NCI-H1092 treated with DMSO at 0.1 percent for 48 hours (cell line): ENCODE measurements at regions not wholly inside any gene's neighbourhood (a gene's known extent, or its start where the extent isn't known, plus 50 kb on each side); places are given as distances from the start of the nearest gene placed in this dataset.

Source experiments
- DNase-seq: peaks from one replicate; lab custom pipeline; 2025; lab: John Stamatoyannopoulos, UW

DNA sequence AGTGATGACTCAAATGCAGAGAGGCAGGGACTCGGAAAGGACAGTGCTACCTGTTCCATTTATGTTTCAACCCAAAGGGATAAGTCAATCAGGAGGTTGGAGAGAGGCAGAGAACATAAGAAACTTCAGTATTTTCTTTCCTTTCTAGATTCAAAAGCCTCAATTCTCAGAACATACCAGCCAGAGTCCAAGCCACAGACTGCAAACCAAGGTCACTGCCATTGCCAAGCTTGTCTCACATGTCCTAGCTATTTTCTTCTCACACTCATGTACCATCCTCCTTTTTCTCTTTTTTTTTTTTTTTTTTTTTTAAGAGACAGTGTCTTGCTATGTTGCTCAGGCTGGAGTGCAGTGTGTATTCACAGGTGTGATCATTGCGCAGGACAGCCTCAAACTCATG is 111.7 kb upstream of the AKIP1 start:
- no peak for DNase-seq

- DNase-seq: no peak
Observed at GRCh38 chr11:8800520-8801110, 110.4 kb upstream of the AKIP1 start.

- no peak for DNase-seq
Observed at GRCh38 chr11:8801121-8801520, 109.9 kb upstream of the AKIP1 start.

DNA sequence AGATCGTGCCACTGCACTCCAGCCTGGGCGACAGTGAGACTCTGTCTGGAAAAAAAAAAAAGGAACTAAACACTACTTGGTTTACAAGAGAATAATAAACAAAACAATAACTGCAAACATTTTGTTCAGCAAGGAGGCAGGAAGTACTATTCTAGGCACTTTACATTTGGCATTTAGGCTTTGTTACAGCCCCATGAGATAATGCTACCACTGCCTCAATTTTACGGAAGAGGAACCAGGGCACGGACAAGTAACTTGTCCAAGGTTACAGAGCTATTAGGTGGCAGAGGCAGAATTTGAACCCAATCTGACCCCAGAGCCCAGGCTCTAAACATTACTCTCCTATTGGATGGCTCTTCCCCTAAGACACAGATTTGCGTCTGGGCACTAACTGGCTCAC is 108.7 kb upstream of the AKIP1 start:
- DNase-seq: no peak

DNA sequence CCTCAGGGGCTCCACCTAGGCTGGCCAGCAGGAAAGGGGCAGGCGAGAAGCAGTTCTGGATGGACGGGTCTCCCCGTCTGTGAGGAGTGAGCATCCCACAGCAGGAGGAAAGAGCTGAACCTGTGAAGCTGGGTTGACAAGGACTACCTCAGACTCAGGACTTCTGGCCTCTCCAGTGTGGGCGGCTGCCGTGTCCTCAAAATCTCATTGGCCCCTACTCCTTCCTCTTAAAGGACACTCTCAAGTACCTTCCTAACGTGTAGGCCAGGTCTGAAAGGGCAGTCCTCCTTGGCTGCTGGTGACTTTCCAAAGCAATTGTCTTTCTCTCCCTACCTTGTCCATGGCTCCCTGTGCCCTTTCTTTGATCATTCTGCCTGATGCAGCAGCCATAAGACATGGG is 107.0 kb upstream of the AKIP1 start:
- no peak for DNase-seq

GRCh38 chr11:8805296-8805695 is 105.7 kb upstream of the AKIP1 start:
- DNase-seq: no peak

- DNase-seq: no peak
Observed at GRCh38 chr11:8806974-8807373, 104.0 kb upstream of the AKIP1 start.

DNA sequence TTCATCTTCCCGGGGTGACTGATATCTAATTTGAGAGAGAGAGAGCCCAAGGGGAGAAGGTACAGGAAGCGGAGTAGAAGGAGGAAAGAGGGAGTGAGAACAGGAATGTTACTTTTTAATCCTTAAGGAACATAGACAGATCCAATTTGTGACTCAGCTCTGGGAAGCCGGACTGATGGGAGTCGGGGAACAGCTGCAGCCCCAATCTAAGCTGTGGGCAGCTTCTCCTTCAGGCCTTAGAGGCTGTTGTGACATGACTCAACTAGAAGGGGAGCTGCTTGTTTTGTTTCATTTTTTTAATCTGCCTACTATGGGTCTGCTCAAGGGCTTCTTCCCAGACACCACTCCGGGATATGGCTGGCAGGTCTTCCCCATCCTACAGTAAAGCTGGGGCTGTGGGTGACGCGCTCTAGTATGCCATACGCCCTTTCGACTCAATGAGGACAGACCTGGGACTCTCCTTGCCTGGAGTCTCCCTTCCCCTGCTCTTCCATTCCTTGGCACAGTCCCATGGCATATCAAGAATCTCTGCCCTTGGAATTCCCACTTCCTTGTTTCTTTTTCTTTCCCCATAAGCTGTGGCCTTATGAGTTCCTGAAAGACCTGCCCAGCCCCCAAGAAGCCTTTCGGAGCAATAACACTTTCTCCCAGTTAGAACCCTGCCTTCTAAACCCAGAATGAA is 103.3 kb upstream of the AKIP1 start:
- no peak for DNase-seq

- no peak for DNase-seq
Observed at GRCh38 chr11:8808226-8808585, 102.8 kb upstream of the AKIP1 start.

- DNase-seq: no peak
Observed at GRCh38 chr11:8809241-8809938, 101.6 kb upstream of the AKIP1 start.

- no peak for DNase-seq
Observed at GRCh38 chr11:8809939-8810539, 101.0 kb upstream of the AKIP1 start.

DNA sequence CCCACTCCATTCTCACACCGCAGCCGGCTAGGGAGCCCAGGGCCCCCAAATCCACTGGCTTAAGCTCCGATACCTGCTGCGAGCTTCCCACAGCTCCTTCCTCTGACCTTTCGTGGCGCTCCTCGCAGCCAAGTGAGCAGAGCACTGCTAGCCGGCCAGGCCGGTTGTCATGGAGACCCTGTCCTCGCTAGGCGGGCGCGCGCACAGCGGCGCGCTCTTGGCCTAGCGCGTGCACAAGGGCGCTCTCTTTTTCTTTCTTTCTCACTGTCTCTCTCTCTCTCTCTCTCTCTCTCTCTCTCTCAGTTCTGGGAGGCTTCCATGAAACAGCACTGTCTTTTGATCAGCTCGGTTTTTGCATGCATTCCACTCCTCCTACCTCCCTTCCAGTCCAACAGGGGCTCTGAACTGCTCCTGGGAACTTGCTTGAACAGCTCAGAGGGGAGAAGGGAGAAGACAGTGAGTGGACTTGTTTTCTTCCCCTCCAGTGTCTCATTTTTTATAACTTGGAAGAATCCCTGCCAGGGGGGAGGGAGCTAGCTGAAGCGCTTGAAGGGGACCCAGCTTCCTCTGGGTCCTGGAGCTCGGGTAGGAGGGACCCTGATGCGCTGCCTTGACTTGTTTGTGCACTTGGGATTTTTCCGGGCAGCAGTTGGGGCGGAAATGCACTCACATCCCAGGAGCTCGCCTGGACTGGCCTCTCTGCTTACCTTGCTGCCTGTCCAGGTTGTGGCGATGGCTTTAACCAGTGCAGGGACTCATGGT is 100.3 kb upstream of the AKIP1 start:
- peak; percentile 84 for DNase-seq

GRCh38 chr11:8811571-8811970 is 99.4 kb upstream of the AKIP1 start:
- DNase-seq: no peak

DNA sequence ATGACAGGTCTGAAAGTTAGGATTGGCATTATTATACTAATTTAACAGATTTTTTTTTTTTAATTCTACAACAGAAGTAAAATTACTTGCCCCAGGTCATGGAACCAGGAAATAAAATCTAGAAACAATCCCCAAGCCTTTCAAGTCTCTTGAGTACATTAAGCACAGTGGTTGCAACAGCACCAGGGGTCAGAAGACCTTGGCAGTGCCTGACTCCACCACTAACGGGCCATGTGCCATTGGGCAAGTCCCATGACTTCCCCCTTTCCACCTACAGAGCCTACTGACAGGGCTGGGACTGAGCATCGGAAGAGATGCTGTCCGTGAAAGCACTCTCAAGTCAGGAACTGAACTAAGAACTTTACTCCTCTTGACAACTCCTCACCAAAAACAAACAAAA is 98.6 kb upstream of the AKIP1 start:
- no peak for DNase-seq

DNA sequence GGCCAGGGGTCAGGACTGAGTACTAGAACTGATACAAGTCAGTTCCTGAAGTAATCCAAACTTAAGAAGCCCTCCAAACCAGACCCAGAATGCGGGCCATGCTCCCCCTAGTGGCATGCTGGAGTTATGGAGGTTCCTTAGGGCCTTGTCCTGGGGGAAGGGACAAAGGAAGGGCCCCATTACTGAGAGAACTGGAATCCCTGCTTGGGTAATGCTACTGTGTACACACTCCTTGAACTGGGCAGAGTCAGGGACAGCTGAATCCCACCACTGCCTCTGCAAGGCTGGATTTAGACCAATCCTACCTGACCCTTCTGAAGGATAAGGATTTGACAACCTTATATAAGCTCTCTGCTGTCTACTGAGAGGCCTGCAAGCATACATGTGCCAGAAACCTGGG is 97.3 kb upstream of the AKIP1 start:
- peak; percentile 71 for DNase-seq

DNA sequence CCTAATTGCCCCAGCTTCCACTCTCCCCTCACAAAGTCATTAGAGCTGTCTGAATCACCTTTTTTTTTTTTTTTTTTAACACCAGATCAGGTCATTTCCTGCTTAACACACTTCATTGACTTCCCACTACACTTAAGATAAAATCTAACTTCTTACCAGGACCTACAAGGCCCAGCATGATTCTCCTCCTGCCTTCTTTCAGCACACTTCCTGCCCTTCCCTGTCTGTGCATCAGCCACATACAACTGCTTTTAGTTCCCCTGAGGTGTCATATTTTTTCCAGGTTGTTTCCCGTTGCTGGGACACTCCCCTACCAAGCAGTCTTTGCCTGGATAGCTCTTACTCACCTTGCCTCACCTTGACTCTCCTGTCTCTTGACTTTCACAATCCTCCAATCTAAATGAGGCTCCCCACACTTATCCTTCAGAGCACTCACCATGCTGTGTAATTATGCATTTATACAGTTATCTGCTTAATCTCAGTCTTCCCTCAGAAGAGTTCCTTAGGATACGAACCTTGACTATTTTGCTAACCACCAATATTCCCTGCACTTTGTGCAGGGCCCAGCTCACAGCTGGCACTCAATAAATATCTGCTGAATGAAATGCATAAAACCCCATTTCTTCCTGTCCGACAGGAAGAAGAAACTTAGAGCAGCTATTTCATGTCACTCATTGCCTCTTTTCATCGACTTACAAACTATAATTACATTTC is 96.6 kb upstream of the AKIP1 start:
- no peak for DNase-seq

GRCh38 chr11:8814923-8815240 is 96.1 kb upstream of the AKIP1 start:
- no peak for DNase-seq

GRCh38 chr11:8818421-8818820 is 92.6 kb upstream of the AKIP1 start:
- no peak for DNase-seq

DNA sequence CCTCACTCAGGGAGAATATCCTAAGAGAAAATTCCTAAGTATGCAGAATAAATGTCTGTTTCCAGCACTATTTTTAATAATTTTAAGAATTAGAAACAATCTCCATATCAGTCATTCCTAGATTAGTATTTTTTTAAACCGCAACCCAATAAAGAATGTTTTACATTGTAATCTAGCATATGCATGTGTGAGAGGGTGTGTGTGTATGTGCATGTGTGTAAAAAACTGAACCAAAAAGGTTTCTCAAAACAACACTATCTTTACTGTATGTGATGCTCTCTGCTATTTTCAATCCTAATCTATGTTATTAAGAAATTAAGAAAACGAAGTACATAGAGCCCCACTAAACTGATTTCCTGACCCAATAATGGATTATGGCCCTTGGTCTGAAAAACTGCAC is 90.6 kb upstream of the AKIP1 start:
- DNase-seq: no peak

DNA sequence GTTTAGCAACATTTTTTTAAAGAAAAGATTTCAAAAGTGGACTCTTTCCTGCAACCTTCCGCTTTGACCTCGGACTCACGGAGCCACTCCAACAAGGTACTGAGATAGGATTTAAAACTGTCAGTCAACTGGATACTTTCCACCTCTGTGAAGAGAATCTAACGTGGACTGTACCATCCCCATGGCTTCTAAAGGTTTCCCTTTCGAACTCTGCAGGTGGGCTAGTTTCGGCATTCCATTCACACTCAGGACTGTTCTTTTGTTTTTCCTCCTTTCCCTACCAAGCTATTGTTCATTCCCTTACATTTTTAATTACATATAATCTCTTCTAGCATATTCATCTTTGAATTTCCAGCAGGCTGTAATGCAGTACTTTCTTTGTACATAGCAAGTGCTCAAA is 88.5 kb upstream of the AKIP1 start:
- DNase-seq: no peak

- DNase-seq: no peak
Observed at GRCh38 chr11:8823174-8823742, 87.7 kb upstream of the AKIP1 start.
